ENCODE measurements at regions not wholly inside any gene's neighbourhood (a gene's known extent, or its start where the extent isn't known, plus 50 kb on each side); places are given as distances from the start of the nearest gene placed in this dataset.

- ChIA-PET CTCF (no interaction called here), POLR2A (no interaction called here)
- H3K4me3 ChIP-seq (ENCODE audit: low read depth, low read length) = no peak overlapping the region
- TF ChIP-seq, protein P1, sequence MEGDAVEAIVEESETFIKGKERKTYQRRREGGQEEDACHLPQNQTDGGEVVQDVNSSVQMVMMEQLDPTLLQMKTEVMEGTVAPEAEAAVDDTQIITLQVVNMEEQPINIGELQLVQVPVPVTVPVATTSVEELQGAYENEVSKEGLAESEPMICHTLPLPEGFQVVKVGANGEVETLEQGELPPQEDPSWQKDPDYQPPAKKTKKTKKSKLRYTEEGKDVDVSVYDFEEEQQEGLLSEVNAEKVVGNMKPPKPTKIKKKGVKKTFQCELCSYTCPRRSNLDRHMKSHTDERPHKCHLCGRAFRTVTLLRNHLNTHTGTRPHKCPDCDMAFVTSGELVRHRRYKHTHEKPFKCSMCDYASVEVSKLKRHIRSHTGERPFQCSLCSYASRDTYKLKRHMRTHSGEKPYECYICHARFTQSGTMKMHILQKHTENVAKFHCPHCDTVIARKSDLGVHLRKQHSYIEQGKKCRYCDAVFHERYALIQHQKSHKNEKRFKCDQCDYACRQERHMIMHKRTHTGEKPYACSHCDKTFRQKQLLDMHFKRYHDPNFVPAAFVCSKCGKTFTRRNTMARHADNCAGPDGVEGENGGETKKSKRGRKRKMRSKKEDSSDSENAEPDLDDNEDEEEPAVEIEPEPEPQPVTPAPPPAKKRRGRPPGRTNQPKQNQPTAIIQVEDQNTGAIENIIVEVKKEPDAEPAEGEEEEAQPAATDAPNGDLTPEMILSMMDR (IDR thresholded peaks at IDR 0.05; ENCODE audit: insufficient read depth, low read length, missing control alignments) = no peak
- DNase-seq (ENCODE audit: low read depth, low spot score) = no peak
These were observed 67.1 kb downstream of the HDGFL1 start for GRCh38 chr6:22636452-22636851.

- H3K4me3 ChIP-seq (ENCODE audit: low read depth, low read length) = no peak overlapping the region
- TF ChIP-seq, protein P1 (IDR thresholded peaks at IDR 0.05; ENCODE audit: insufficient read depth, low read length, missing control alignments) = no peak
- DNase-seq (ENCODE audit: low read depth, low spot score) = no peak
- CTCF ChIA-PET = no interaction called here
- POLR2A ChIA-PET = no interaction called here
These were observed 68.4 kb downstream of the HDGFL1 start for GRCh38 chr6:22637782-22638181.

DNA sequence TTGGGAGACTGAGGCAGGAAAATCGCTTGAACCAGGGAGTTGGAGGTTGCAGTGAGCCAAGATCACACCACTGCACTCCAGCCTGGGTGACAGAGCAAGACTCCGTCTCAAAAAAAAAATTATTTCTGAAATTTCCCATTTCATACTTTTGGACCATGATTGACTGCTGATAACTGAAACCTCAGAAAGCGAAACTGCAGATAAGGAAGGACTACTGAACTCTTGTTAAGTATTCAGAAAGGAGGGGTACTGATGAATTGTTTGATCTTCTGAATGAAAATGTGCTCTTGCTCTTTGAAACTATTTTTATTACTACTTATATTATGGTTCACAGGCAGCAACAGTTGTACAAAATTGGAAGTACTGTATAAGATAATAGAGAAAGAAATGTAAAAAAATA, 69.0 kb downstream of the HDGFL1 start:
- DNase-seq (ENCODE audit: low read depth, low spot score) = no peak
- POLR2A ChIA-PET = no interaction called here
- TF ChIP-seq, protein P1 (IDR thresholded peaks at IDR 0.05; ENCODE audit: insufficient read depth, low read length, missing control alignments) = no peak
- H3K4me3 ChIP-seq (ENCODE audit: low read depth, low read length) = no peak overlapping the region
- CTCF ChIA-PET = no interaction called here

DNA sequence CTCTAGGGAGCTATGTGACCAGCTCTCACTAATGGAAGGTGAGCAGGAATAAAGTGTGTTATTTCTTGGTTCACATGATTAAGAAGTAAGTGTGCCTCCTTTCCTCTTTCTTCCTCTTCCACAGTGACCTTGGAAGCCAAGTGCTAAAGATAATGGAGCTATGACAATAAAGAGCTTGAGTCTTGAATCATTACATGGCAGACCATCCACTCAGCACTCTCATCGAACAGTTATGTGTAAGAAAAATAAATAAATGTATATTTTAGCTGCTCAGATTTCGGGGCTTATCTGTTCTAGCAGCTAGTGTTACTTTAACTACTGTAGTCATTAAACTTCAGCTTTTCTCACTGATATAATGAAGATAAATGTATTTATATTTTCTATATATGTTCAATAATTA, 72.9 kb downstream of the HDGFL1 start:
- ChIA-PET POLR2A (no interaction called here), CTCF (no interaction called here)
- TF ChIP-seq, protein P1 (IDR thresholded peaks at IDR 0.05; ENCODE audit: insufficient read depth, low read length, missing control alignments) = no peak
- no peak overlapping the region for H3K4me3 ChIP-seq (ENCODE audit: low read depth, low read length)
- peak; percentile 19 for DNase-seq (ENCODE audit: low read depth, low spot score)

- ChIA-PET POLR2A (no interaction called here), CTCF (no interaction called here)
- no peak for DNase-seq (ENCODE audit: low read depth, low spot score)
- TF ChIP-seq, protein P1 (IDR thresholded peaks at IDR 0.05; ENCODE audit: insufficient read depth, low read length, missing control alignments) = no peak
- H3K4me3 ChIP-seq (ENCODE audit: low read depth, low read length) = no peak overlapping the region
These were observed 74.4 kb downstream of the HDGFL1 start for GRCh38 chr6:22643780-22644179.

DNA sequence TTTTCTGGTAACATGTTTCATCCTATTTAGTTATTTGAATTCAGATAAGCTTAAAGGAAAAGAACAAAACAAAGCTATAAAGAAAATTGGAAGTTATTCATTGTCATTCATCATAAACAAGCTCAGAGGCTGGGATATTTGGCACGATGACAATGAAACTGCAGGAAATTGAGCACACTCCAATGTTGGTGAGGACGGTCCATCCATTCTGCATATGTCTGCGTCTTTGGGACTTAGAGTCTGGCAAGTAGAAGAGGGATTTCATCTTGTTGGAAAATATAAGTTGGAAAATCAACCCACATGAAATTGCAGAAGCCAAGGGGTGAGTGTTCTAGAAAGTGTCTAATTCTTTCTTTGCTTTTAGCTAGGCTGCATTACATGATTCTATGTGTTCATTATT, 78.4 kb downstream of the HDGFL1 start:
- CTCF ChIA-PET = interaction anchor here (1.2 kb wide), 1 partner anchor 12 kb away, joined by 3 read pairs; no protein-coding TSS in a partner anchor
- no peak overlapping the region for H3K4me3 ChIP-seq (ENCODE audit: low read depth, low read length)
- POLR2A ChIA-PET = interaction anchor here (0.7 kb wide), 1 partner anchor 155 kb away, joined by 3 read pairs; no protein-coding TSS in a partner anchor
- TF ChIP-seq, protein P1 (IDR thresholded peaks at IDR 0.05; ENCODE audit: insufficient read depth, low read length, missing control alignments) = no peak
- no peak for DNase-seq (ENCODE audit: low read depth, low spot score)
